ENCODE measurements at regions not wholly inside any gene's neighbourhood (a gene's known extent, or its start where the extent isn't known, plus 50 kb on each side); places are given as distances from the start of the nearest gene placed in this dataset.

DNA sequence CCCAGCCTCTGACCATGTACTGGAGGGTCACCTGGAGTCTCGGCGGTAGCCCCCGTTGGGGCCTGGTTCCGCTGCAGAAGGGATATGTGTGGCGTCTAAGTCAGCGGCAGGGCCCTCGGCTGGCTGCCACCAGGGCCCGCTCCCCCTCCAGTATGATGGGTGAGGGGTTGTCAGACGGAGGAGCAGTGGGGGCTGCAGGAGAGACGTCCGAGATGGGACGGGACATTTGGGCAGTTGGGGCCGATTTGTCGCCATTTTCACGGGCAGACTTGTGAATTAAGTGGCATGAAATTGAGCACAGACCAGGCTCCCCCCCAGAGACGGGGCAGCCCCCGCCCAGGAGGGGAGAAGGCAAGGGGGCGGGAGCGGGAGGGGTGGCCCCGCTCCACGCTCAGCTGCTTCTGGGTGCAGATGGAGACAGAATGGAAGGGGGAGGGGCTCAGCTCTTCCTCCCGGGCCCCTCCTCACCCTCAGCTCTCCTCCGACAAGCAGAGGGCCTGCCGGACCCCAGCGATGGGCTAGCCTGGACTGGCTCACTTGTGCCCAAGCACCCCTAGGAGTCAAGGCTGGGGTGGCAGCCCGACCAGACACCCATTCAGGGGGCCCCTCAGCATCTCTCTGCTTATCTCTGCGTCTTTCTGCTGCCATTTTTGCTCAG, 52.7 kb upstream of the LHX1 start:
- no peak for ATAC-seq
- TF ChIP-seq ESRRG (CRISPR knock-in tag; IDR thresholded peaks at IDR 0.05): no peak
- TF ChIP-seq ARNTL (CRISPR knock-in tag; IDR thresholded peaks at IDR 0.05; ENCODE audit: borderline replicate concordance, low read depth): no peak
- TF ChIP-seq ZNF565 (CRISPR knock-in tag; conservative IDR thresholded peaks at IDR 0.05; ENCODE audit: low read depth): no peak
- TF ChIP-seq, protein P1, sequence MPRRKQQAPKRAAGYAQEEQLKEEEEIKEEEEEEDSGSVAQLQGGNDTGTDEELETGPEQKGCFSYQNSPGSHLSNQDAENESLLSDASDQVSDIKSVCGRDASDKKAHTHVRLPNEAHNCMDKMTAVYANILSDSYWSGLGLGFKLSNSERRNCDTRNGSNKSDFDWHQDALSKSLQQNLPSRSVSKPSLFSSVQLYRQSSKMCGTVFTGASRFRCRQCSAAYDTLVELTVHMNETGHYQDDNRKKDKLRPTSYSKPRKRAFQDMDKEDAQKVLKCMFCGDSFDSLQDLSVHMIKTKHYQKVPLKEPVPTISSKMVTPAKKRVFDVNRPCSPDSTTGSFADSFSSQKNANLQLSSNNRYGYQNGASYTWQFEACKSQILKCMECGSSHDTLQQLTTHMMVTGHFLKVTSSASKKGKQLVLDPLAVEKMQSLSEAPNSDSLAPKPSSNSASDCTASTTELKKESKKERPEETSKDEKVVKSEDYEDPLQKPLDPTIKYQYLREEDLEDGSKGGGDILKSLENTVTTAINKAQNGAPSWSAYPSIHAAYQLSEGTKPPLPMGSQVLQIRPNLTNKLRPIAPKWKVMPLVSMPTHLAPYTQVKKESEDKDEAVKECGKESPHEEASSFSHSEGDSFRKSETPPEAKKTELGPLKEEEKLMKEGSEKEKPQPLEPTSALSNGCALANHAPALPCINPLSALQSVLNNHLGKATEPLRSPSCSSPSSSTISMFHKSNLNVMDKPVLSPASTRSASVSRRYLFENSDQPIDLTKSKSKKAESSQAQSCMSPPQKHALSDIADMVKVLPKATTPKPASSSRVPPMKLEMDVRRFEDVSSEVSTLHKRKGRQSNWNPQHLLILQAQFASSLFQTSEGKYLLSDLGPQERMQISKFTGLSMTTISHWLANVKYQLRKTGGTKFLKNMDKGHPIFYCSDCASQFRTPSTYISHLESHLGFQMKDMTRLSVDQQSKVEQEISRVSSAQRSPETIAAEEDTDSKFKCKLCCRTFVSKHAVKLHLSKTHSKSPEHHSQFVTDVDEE (CRISPR knock-in tag; IDR thresholded peaks at IDR 0.05): no peak
- no peak for TF ChIP-seq RARB (CRISPR knock-in tag; IDR thresholded peaks at IDR 0.05)
- TF ChIP-seq CSDC2 (CRISPR knock-in tag; IDR thresholded peaks at IDR 0.05): no peak
- no peak for TF ChIP-seq ZNF70 (CRISPR knock-in tag; IDR thresholded peaks at IDR 0.05)
- no peak for TF ChIP-seq ISL1 (CRISPR knock-in tag; IDR thresholded peaks at IDR 0.05)
- no peak for TF ChIP-seq ZFP3 (CRISPR knock-in tag; IDR thresholded peaks at IDR 0.05)
- TF ChIP-seq, protein P2, sequence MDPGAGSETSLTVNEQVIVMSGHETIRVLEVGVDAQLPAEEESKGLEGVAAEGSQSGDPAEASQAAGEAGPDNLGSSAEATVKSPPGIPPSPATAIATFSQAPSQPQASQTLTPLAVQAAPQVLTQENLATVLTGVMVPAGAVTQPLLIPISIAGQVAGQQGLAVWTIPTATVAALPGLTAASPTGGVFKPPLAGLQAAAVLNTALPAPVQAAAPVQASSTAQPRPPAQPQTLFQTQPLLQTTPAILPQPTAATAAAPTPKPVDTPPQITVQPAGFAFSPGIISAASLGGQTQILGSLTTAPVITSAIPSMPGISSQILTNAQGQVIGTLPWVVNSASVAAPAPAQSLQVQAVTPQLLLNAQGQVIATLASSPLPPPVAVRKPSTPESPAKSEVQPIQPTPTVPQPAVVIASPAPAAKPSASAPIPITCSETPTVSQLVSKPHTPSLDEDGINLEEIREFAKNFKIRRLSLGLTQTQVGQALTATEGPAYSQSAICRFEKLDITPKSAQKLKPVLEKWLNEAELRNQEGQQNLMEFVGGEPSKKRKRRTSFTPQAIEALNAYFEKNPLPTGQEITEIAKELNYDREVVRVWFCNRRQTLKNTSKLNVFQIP (CRISPR knock-in tag; IDR thresholded peaks at IDR 0.05; ENCODE audit: borderline replicate concordance, low read depth): no peak
- no peak for TF ChIP-seq GLIS3 (CRISPR knock-in tag; IDR thresholded peaks at IDR 0.05)

DNA sequence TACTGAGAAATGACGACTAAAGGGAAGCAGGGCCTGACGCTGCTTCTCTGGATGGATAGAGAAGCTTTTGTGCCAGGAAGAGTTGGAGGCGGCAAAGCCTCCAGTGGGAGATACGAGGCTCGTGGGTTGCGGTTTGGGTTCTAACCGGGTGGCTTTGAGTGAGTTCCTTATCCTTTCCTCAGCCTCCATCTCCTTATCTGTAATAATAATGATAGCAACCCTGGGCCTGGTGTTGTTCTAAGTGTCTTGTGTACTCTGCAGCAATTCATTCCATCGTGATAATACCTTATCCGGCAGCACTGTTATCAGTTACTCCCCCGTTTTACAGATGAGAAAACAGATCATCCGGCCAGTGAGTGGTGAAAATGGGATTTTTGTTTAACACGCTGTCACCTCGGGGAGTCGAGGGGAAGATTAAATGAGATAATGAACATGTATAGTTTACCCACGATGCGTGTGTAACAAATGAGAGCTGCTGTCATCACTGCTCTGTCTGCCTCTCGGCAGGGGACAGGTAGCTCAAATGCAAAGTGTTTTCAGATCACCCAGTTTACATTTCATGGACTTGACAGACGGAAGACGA, 52.0 kb upstream of the LHX1 start:
- ATAC-seq: no peak
- TF ChIP-seq SNAI2 (CRISPR knock-in tag; IDR thresholded peaks at IDR 0.05) (no peak), CSDC2 (CRISPR knock-in tag; IDR thresholded peaks at IDR 0.05) (no peak), ARNTL (CRISPR knock-in tag; IDR thresholded peaks at IDR 0.05; ENCODE audit: borderline replicate concordance, low read depth) (no peak), ZNF565 (CRISPR knock-in tag; conservative IDR thresholded peaks at IDR 0.05; ENCODE audit: low read depth) (no peak), ZFP30 (CRISPR knock-in tag; IDR thresholded peaks at IDR 0.05) (no peak), RARB (CRISPR knock-in tag; IDR thresholded peaks at IDR 0.05) (no peak)

DNA sequence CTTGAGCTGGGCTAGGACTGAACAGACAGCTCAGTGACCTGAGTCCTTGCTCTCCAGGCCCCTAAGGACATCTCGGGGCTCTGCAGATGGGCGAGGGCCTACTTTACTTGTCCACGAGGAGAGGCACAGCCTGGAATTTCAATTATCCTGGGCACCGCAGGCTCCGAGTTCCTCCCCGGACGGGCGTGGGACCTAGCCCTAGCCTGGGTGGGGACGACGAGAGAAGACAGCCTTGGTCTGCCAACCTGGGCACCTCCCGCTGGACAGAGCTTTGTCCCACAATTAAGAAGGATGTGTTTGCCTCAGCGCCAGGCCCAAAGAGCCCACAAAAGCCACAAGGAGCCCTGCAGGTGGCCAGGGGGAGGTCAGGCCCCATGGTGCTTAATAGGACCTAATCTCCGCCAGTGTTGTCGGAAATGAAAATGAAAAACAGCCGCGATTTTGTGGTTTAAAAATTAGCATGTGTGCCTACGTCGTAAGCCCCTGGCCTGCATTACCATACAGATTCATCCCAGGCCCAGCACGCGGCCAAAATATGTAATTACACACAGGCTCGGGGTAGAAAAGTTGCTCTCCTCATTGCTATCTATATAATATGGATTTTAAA, 51.4 kb upstream of the LHX1 start:
- TF ChIP-seq GLIS3 (CRISPR knock-in tag; IDR thresholded peaks at IDR 0.05): no peak
- no peak for ATAC-seq
